CMK (cell line): ENCODE measurements at regions not wholly inside any gene's neighbourhood (a gene's known extent, or its start where the extent isn't known, plus 50 kb on each side); places are given as distances from the start of the nearest gene placed in this dataset.

Experiments used
- DNase-seq: peaks from one replicate; pipeline ENCODE4 v3.0.0-alpha.2; 2010; ENCODE audit warnings: low read depth

- DNase-seq: no peak
Measured at GRCh38 chr17:77419095-77419494, 278.3 kb downstream of the SEC14L1 start.

- DNase-seq: peak; percentile 69
Measured at GRCh38 chr17:77419547-77420094, 278.9 kb downstream of the SEC14L1 start.

- no peak for DNase-seq
Measured at GRCh38 chr17:77420095-77420803, 279.5 kb downstream of the SEC14L1 start.

- no peak for DNase-seq
Measured at GRCh38 chr17:77420804-77421629, 280.2 kb downstream of the SEC14L1 start.

GRCh38 chr17:77421630-77421972, 280.8 kb downstream of the SEC14L1 start:
- DNase-seq: no peak

GRCh38 chr17:77422104-77422747, 281.5 kb downstream of the SEC14L1 start:
- DNase-seq: no peak

GRCh38 chr17:77422748-77423113, 282.0 kb downstream of the SEC14L1 start:
- no peak for DNase-seq

- no peak for DNase-seq
Measured at GRCh38 chr17:77423589-77424451, 283.1 kb downstream of the SEC14L1 start.

- peak; percentile 89 for DNase-seq
Measured at GRCh38 chr17:77424585-77425344, 284.0 kb downstream of the SEC14L1 start.

- no peak for DNase-seq
Measured at GRCh38 chr17:77425348-77425747, 284.6 kb downstream of the SEC14L1 start.

- no peak for DNase-seq
Measured at GRCh38 chr17:77425791-77426641, 285.2 kb downstream of the SEC14L1 start.

GRCh38 chr17:77426676-77427386, 286.1 kb downstream of the SEC14L1 start:
- peak; percentile 54 for DNase-seq

- no peak for DNase-seq
Measured at GRCh38 chr17:77427391-77427991, 286.7 kb downstream of the SEC14L1 start.

GRCh38 chr17:77428020-77428748, 287.4 kb downstream of the SEC14L1 start:
- peak; percentile 60 for DNase-seq

GRCh38 chr17:77428749-77429368, 288.1 kb downstream of the SEC14L1 start:
- no peak for DNase-seq

GRCh38 chr17:77429369-77429968, 288.7 kb downstream of the SEC14L1 start:
- no peak for DNase-seq

- no peak for DNase-seq
Measured at GRCh38 chr17:77429969-77430752, 289.4 kb downstream of the SEC14L1 start.
